ENCODE measurements at regions not wholly inside any gene's neighbourhood (a gene's known extent, or its start where the extent isn't known, plus 50 kb on each side); places are given as distances from the start of the nearest gene placed in this dataset.

DNA sequence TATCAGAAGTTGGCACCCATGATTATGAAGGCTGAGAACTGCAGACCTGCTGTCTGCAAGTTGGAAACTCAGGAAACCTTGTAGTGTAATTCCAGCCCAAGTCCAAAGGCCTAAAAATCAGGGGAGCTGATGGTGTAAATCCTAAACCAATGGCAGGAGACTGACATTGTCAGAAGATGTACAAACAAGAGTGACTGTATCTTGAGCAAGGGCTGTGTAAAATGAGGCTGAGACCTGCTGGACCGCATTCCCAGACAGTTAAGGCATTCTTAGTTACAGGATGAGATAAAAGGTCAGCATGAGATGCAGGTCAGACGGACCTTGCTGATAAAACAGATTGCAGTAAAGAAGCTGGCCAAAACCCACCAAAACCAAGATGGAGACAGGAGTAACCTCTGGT is 147.7 kb downstream of the COG6 start:
- no peak overlapping the region for H3K27ac ChIP-seq (ENCODE audit: low read depth, low read length)
- no peak overlapping the region for H3K4me3 ChIP-seq (ENCODE audit: low read depth in 1 of 5, low read length in 5 of 5)
- no peaks in the 10 kb centered on the region for H3K27me3 ChIP-seq (ENCODE audit: control insufficient read depth in 5 of 5, insufficient read depth in 4 of 5, low read length in 5 of 5)
- no peaks in the 10 kb centered on the region for H3K4me1 ChIP-seq (ENCODE audit: control insufficient read depth in 5 of 5, insufficient read depth in 5 of 5, low read length in 5 of 5)
- peaks cover 0 to 11% (median 0%) of the 10 kb centered on the region in 5 donors for H3K9me3 ChIP-seq (ENCODE audit: control insufficient read depth in 5 of 5, low read length in 5 of 5)
- no peaks in the 10 kb centered on the region for H3K36me3 ChIP-seq (ENCODE audit: control insufficient read depth in 5 of 5, insufficient read depth in 5 of 5, low read length in 5 of 5)
- no peak overlapping the region for H3K9ac ChIP-seq (ENCODE audit: low read length in 5 of 5)

DNA sequence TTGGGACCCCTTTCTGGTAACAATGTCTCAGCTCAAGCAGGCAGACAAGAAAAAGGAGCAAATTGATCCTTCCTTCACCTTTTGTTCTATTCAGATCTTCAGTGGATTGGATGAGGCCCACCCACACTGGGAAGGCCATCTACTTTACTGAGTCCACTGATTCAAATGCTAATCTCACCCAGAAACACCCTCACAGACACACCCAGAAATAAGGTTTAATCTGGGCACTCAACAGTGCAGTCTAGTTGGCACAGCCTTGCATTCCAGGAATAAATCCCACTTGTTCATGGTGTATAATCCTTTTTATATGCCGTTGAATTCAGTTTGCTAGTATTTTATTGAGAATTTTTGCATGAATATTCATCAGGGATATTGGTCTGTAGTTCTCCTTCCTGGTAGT is 148.4 kb downstream of the COG6 start:
- Histone ChIP-seq H3K9me3 (ENCODE audit: control insufficient read depth in 5 of 5, low read length in 5 of 5) (peaks cover 0 to 11% (median 0%) of the 10 kb centered on the region in 5 donors), H3K4me3 (ENCODE audit: low read depth in 1 of 5, low read length in 5 of 5) (no peak overlapping the region), H3K4me1 (ENCODE audit: control insufficient read depth in 5 of 5, insufficient read depth in 5 of 5, low read length in 5 of 5) (no peaks in the 10 kb centered on the region), H3K27me3 (ENCODE audit: control insufficient read depth in 5 of 5, insufficient read depth in 4 of 5, low read length in 5 of 5) (no peaks in the 10 kb centered on the region), H3K9ac (ENCODE audit: low read length in 5 of 5) (no peak overlapping the region), H3K27ac (ENCODE audit: low read depth, low read length) (no peak overlapping the region), H3K36me3 (ENCODE audit: control insufficient read depth in 5 of 5, insufficient read depth in 5 of 5, low read length in 5 of 5) (no peaks in the 10 kb centered on the region)

DNA sequence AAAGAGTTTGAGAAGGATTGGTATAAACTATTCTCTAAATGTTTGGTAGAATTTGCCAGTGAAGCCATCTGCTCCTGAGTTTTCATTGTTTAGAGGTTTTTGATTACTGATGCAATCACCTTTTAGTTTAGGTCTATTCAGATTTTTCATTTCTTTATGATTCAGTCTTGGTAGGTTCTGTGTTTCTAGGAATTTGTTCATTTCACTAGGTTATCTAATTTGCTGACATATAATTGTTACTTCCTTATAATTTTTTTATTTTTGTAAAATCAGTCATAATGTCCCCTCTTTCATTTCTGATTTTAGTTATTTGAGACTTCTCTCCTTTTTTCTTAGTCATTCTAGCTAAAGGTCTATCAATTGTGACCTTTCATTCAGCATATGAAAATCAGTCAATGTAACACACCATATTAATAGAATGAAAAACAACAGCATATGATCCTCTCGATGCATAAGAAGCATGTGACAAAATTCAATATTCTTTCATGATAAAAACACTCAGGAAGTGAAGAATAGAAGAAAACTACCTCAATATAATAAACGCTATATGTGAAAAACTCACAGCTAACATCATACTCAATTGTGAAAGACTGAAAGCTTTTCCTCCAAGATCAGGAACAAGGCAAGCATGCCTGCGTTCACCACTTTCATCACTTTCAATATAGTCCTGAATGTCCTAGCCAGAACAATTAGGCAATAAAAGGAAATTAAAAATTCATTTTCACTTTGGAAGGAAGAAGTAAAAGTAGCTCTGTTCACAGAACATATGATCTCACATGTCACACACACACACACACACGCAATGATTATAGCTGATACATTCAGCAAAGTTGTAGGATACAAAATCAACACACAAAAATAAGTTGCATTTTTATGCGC is 149.1 kb downstream of the COG6 start:
- H3K9ac ChIP-seq (ENCODE audit: low read length in 5 of 5), result no peak overlapping the region
- no peaks in the 10 kb centered on the region for H3K27me3 ChIP-seq (ENCODE audit: control insufficient read depth in 5 of 5, insufficient read depth in 4 of 5, low read length in 5 of 5)
- H3K27ac ChIP-seq (ENCODE audit: low read depth, low read length), result no peak overlapping the region
- peaks cover 0 to 11% (median 0%) of the 10 kb centered on the region in 5 donors for H3K9me3 ChIP-seq (ENCODE audit: control insufficient read depth in 5 of 5, low read length in 5 of 5)
- no peak overlapping the region for H3K4me3 ChIP-seq (ENCODE audit: low read depth in 1 of 5, low read length in 5 of 5)
- no peaks in the 10 kb centered on the region for H3K4me1 ChIP-seq (ENCODE audit: control insufficient read depth in 5 of 5, insufficient read depth in 5 of 5, low read length in 5 of 5)
- H3K36me3 ChIP-seq (ENCODE audit: control insufficient read depth in 5 of 5, insufficient read depth in 5 of 5, low read length in 5 of 5), result no peaks in the 10 kb centered on the region

DNA sequence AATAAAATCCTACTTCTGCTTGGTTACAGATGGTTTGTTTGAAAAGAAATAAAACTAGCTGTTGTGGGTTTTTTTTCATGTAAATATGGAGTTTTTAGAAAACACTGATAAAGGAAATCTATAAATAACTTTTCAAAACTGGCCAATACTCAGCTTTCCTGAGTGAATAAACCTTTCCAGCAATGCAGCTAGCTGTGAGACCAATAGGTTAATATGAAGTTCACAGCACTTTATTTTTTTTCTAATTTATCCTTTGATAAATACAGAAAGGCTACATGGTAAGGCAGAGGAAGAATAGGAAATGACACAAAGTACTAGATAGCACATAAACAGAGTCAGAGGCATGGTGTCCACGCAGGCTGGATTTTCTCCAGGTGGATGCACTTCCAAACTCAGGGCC is 154.0 kb downstream of the COG6 start:
- H3K4me1 ChIP-seq (ENCODE audit: control insufficient read depth in 5 of 5, insufficient read depth in 5 of 5, low read length in 5 of 5), result peaks cover 0 to 9% (median 7%) of the 10 kb centered on the region in 5 donors

DNA sequence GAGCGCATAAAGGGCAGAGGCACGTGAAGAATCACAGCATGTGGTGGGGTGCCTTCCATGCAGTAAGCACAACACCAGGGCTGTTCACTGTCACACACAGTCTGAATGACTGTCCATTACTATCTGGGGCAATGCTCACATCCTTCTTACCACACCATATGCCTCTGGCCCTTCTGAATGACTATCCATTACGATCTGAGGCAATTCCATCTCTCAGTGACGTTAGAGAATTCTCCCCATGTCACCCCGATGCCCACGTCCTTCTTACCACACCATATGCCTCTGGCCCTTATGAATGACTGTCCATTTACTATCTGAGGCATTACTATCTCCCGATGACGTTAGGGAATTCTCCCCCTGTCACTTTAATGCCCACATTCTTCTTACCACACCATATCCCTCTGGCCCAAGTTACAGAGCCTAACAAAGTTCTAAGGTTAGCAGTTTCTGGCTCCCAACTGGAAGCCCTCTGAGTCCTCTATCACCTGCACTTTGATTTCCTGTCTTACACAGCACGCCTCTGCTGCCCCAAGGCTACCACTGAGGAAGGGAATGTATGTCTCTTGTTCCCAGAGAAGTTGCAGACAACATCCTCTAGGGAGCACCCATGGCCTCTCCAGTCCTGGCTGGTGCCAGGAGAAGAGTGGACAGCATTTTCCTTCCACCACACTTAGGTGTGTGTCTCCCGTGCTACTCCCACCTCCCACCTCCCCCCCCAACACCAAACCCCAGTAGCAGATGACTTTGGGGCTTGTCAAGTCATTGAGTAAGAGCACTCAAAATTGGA is 154.8 kb downstream of the COG6 start:
- Histone ChIP-seq H3K9ac (ENCODE audit: low read length in 5 of 5) (no peak overlapping the region), H3K9me3 (ENCODE audit: control insufficient read depth in 5 of 5, low read length in 5 of 5) (no peaks in the 10 kb centered on the region), H3K27ac (ENCODE audit: low read depth, low read length) (no peak overlapping the region), H3K4me1 (ENCODE audit: control insufficient read depth in 5 of 5, insufficient read depth in 5 of 5, low read length in 5 of 5) (peaks cover 0 to 9% (median 8%) of the 10 kb centered on the region in 5 donors), H3K36me3 (ENCODE audit: control insufficient read depth in 5 of 5, insufficient read depth in 5 of 5, low read length in 5 of 5) (no peaks in the 10 kb centered on the region), H3K27me3 (ENCODE audit: control insufficient read depth in 5 of 5, insufficient read depth in 4 of 5, low read length in 5 of 5) (no peaks in the 10 kb centered on the region), H3K4me3 (ENCODE audit: low read depth in 1 of 5, low read length in 5 of 5) (no peak overlapping the region)

More for the DNA sequence above, 154.0 kb downstream of the COG6 start:
- H3K9me3 ChIP-seq (ENCODE audit: control insufficient read depth in 5 of 5, low read length in 5 of 5), result no peaks in the 10 kb centered on the region
- no peak overlapping the region for H3K4me3 ChIP-seq (ENCODE audit: low read depth in 1 of 5, low read length in 5 of 5)
- no peaks in the 10 kb centered on the region for H3K36me3 ChIP-seq (ENCODE audit: control insufficient read depth in 5 of 5, insufficient read depth in 5 of 5, low read length in 5 of 5)
- no peaks in the 10 kb centered on the region for H3K27me3 ChIP-seq (ENCODE audit: control insufficient read depth in 5 of 5, insufficient read depth in 4 of 5, low read length in 5 of 5)
- no peak overlapping the region for H3K9ac ChIP-seq (ENCODE audit: low read length in 5 of 5)
- H3K27ac ChIP-seq (ENCODE audit: low read depth, low read length), result no peak overlapping the region

DNA sequence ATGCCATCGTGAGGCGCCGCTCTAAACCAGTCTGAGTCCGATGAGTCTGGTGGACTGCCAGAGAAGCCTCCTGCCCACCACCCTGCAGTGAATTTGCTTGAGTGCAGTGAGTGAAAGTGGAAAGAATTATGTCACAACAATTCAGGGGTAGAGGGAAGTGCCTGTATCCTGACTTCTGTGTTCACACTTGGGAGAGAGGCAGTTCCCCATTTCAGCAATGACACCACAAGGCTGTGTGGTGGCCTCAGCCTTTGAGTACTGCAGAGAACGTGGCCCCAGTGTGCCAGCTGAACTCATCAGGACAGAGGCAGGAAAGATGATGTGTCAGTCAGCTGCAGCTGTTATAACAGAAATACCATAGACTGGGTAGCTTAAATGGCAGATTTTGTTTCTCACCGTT is 155.6 kb downstream of the COG6 start:
- Histone ChIP-seq H3K36me3 (ENCODE audit: control insufficient read depth in 5 of 5, insufficient read depth in 5 of 5, low read length in 5 of 5) (no peaks in the 10 kb centered on the region), H3K27ac (ENCODE audit: low read depth, low read length) (no peak overlapping the region), H3K4me1 (ENCODE audit: control insufficient read depth in 5 of 5, insufficient read depth in 5 of 5, low read length in 5 of 5) (peaks cover 0 to 12% (median 8%) of the 10 kb centered on the region in 5 donors), H3K9me3 (ENCODE audit: control insufficient read depth in 5 of 5, low read length in 5 of 5) (no peaks in the 10 kb centered on the region), H3K9ac (ENCODE audit: low read length in 5 of 5) (no peak overlapping the region), H3K4me3 (ENCODE audit: low read depth in 1 of 5, low read length in 5 of 5) (no peak overlapping the region), H3K27me3 (ENCODE audit: control insufficient read depth in 5 of 5, insufficient read depth in 4 of 5, low read length in 5 of 5) (no peaks in the 10 kb centered on the region)

DNA sequence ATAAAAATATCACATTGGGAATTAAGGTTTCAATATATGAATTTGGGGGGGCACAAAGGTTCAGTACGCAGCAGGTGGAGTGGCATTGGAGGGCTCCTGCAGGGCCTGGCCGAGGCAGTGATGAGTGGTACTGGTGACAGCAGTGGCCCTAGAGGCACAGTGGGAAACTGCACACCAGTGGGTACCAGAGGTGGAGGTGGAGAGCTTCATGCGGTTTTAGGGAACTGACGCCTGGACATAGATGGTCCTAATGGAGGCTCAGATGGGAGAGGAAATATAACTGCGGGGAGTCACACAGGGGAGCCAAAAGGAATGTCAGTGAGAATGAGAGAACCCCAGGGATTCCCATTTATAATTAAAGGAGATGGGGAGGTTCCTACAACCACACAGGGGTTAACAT is 156.2 kb downstream of the COG6 start:
- H3K4me3 ChIP-seq (ENCODE audit: low read depth in 1 of 5, low read length in 5 of 5), result no peak overlapping the region
- H3K4me1 ChIP-seq (ENCODE audit: control insufficient read depth in 5 of 5, insufficient read depth in 5 of 5, low read length in 5 of 5), result peaks cover 0 to 12% (median 8%) of the 10 kb centered on the region in 5 donors
- no peak overlapping the region for H3K9ac ChIP-seq (ENCODE audit: low read length in 5 of 5)
- H3K9me3 ChIP-seq (ENCODE audit: control insufficient read depth in 5 of 5, low read length in 5 of 5), result no peaks in the 10 kb centered on the region
- H3K27ac ChIP-seq (ENCODE audit: low read depth, low read length), result no peak overlapping the region
- no peaks in the 10 kb centered on the region for H3K27me3 ChIP-seq (ENCODE audit: control insufficient read depth in 5 of 5, insufficient read depth in 4 of 5, low read length in 5 of 5)
- no peaks in the 10 kb centered on the region for H3K36me3 ChIP-seq (ENCODE audit: control insufficient read depth in 5 of 5, insufficient read depth in 5 of 5, low read length in 5 of 5)

DNA sequence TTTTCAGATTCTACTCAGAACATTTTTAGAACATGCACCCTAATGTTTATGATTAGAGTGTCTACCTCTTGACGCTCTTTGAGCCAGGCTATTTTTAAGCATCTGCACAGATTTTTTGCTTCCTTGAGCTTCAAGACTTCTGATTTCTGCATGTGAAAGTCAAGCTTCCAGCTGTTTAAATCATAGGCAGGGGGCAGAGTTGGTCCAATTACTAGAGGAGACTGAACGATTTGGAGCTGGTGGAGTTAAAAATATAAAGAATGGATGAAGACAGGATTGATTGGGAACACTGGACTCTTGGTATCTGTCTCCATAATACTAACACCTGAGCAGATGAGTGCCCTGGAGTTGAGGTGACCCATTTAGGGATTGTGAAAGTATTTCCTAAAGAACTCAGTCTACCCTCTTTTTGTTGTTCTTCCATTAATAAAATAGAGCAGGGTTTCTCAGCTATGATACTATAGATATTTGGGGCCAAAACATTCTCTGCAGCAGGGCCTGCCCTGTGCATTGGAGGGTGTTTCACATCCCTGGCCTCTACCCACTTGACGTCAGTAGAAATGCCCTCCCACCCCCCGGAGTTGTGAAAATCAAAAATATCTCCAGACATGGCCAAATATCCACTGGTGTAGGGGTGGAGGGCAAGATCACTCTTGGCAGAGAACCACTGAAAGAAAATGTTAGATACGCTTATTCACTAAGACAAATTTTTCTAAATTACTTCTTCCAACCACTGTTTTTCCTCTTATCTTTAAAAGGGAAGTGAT is 160.1 kb downstream of the COG6 start:
- Histone ChIP-seq H3K27ac (ENCODE audit: low read depth, low read length) (no peak overlapping the region), H3K36me3 (ENCODE audit: control insufficient read depth in 5 of 5, insufficient read depth in 5 of 5, low read length in 5 of 5) (no peaks in the 10 kb centered on the region), H3K4me3 (ENCODE audit: low read depth in 1 of 5, low read length in 5 of 5) (no peak overlapping the region), H3K4me1 (ENCODE audit: control insufficient read depth in 5 of 5, insufficient read depth in 5 of 5, low read length in 5 of 5) (peaks cover 0 to 10% (median 5%) of the 10 kb centered on the region in 5 donors), H3K9ac (ENCODE audit: low read length in 5 of 5) (no peak overlapping the region), H3K9me3 (ENCODE audit: control insufficient read depth in 5 of 5, low read length in 5 of 5) (no peaks in the 10 kb centered on the region), H3K27me3 (ENCODE audit: control insufficient read depth in 5 of 5, insufficient read depth in 4 of 5, low read length in 5 of 5) (no peaks in the 10 kb centered on the region)

DNA sequence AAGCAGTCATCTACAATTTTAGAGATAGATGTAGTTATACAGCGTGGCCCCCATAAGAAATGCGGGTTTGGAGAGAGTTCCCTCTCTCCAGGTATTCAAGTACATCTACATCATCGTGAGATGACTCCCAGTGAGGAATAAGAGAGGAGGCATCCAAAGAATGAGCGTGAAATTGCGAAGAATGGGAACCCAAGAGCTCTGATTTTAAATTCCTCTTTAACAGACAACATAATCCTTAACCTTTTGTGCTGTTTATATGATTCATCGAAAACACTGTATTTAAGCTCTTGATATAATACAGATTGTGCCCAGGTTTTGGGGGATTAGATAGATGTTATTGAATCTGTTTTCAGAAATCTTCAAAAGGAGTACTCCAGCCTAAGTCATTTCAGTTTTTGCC is 161.5 kb downstream of the COG6 start:
- no peaks in the 10 kb centered on the region for H3K36me3 ChIP-seq (ENCODE audit: control insufficient read depth in 5 of 5, insufficient read depth in 5 of 5, low read length in 5 of 5)
- no peaks in the 10 kb centered on the region for H3K27me3 ChIP-seq (ENCODE audit: control insufficient read depth in 5 of 5, insufficient read depth in 4 of 5, low read length in 5 of 5)
- H3K9me3 ChIP-seq (ENCODE audit: control insufficient read depth in 5 of 5, low read length in 5 of 5), result no peaks in the 10 kb centered on the region
- peaks cover 0 to 4% (median 0%) of the 10 kb centered on the region in 5 donors for H3K4me1 ChIP-seq (ENCODE audit: control insufficient read depth in 5 of 5, insufficient read depth in 5 of 5, low read length in 5 of 5)
- no peak overlapping the region for H3K9ac ChIP-seq (ENCODE audit: low read length in 5 of 5)
- H3K4me3 ChIP-seq (ENCODE audit: low read depth in 1 of 5, low read length in 5 of 5), result no peak overlapping the region
- no peak overlapping the region for H3K27ac ChIP-seq (ENCODE audit: low read depth, low read length)

Data from subcutaneous abdominal adipose tissue (tissue), 5 donors.